Neuronal stem cell (in vitro differentiated cells): ENCODE measurements at regions not wholly inside any gene's neighbourhood (a gene's known extent, or its start where the extent isn't known, plus 50 kb on each side); places are given as distances from the start of the nearest gene placed in this dataset.
A peak's percentile ranks its signal among the peaks of the same experiment; 100 is the strongest.

Experiments used
- DNase-seq: peaks from one replicate; pipeline ENCODE4 v3.0.0-alpha.2; 2013; ENCODE audit warnings: low spot score
- H2AFZ ChIP-seq: one replicate; pipeline ENCODE4 v1.6.1; 2013; ENCODE audit warnings: mild to moderate bottlenecking, low read length, inconsistent platforms
- H2AK5ac ChIP-seq: 2 replicates; pipeline ENCODE4 v1.6.1; 2013; ENCODE audit warnings: low read depth, mild to moderate bottlenecking, inconsistent platforms, low read length, moderate library complexity, mixed read lengths
- H2BK120ac ChIP-seq: 2 replicates; pipeline ENCODE4 v1.6.1; 2013; ENCODE audit warnings: low read depth, mild to moderate bottlenecking, inconsistent platforms, low read length, moderate library complexity, mixed read lengths
- H2BK12ac ChIP-seq: one replicate; pipeline ENCODE4 v1.6.1; 2013; ENCODE audit warnings: low read length, inconsistent platforms
- H2BK15ac ChIP-seq: 2 replicates; pipeline ENCODE4 v1.6.1; 2013; ENCODE audit warnings: mild to moderate bottlenecking, low read length, inconsistent platforms, mixed read lengths
- H2BK5ac ChIP-seq: one replicate; pipeline ENCODE4 v1.6.1; 2013; ENCODE audit warnings: inconsistent platforms, mild to moderate bottlenecking, low read length, moderate library complexity
- H3K14ac ChIP-seq: one replicate; pipeline ENCODE4 v1.6.1; 2013; ENCODE audit warnings: low read length, inconsistent platforms
- H3K18ac ChIP-seq: 2 replicates; pipeline ENCODE4 v1.6.1; 2013; ENCODE audit warnings: low read length, inconsistent platforms
- H3K23ac ChIP-seq: 2 replicates; pipeline ENCODE4 v1.6.1; 2013; ENCODE audit warnings: low read depth, mild to moderate bottlenecking, mixed read lengths, low read length, inconsistent platforms; ENCODE audit not compliant: poor library complexity
- H3K27ac ChIP-seq: replicated peaks from 3 replicates; pipeline ENCODE4 v1.5.1; 2013; ENCODE audit warnings: low read length, inconsistent platforms
- H3K27me3 ChIP-seq, 3 experiments: 2 replicates each; pipeline ENCODE4 v1.6.1; 2013; ENCODE audit warnings: low read length in 3 of 3, mild to moderate bottlenecking in 2 of 3, inconsistent platforms in 1 of 3, low read depth in 1 of 3, mixed read lengths in 1 of 3, moderate library complexity in 1 of 3; ENCODE audit not compliant: control insufficient read depth in 3 of 3, insufficient read depth in 3 of 3
- H3K36me3 ChIP-seq, 2 donors: replicated peaks in 1 of 2; 2 replicates each; pipeline ENCODE4 v1.6.1; 2013; ENCODE audit warnings: low read length in 2 of 2; ENCODE audit not compliant: control insufficient read depth in 2 of 2, insufficient read depth in 2 of 2
- H3K4ac ChIP-seq: 2 replicates; pipeline ENCODE4 v1.6.1; 2013; ENCODE audit warnings: inconsistent platforms, mild to moderate bottlenecking, low read length, moderate library complexity
- H3K4me1 ChIP-seq, 2 donors: 1 replicate in 1 of 2; 2 replicates in 1 of 2; pipeline ENCODE4 v1.6.1; 2013; ENCODE audit warnings: low read length in 2 of 2, low read depth in 1 of 2; ENCODE audit not compliant: control insufficient read depth in 2 of 2, insufficient read depth in 1 of 2
- H3K4me2 ChIP-seq: one replicate; pipeline ENCODE4 v1.6.1; 2013; ENCODE audit warnings: mild to moderate bottlenecking, low read length, inconsistent platforms; ENCODE audit not compliant: insufficient read depth, poor library complexity, severe bottlenecking
- H3K4me3 ChIP-seq, 2 donors: 2 replicates each; pipeline ENCODE4 v1.5.1; 2013; ENCODE audit warnings: low read length in 2 of 2, mild to moderate bottlenecking in 2 of 2, inconsistent platforms in 1 of 2, moderate library complexity in 1 of 2
- H3K79me1 ChIP-seq: one replicate; pipeline ENCODE4 v1.6.1; 2013; ENCODE audit warnings: low read depth, mild to moderate bottlenecking, inconsistent platforms, low read length, moderate library complexity
- H3K9ac ChIP-seq: one replicate; pipeline ENCODE4 v1.6.1; 2013; ENCODE audit warnings: mild to moderate bottlenecking, low read depth, low read length, inconsistent platforms; ENCODE audit not compliant: poor library complexity
- H3K9me3 ChIP-seq, 2 donors: replicated peaks in 1 of 2; 2 replicates each; pipeline versions ENCODE3 to v1.6.1; 2013; ENCODE audit warnings: low read length in 2 of 2, mild to moderate bottlenecking in 2 of 2, inconsistent platforms in 1 of 2, low read depth in 1 of 2, mixed read lengths in 1 of 2, moderate library complexity in 1 of 2; ENCODE audit not compliant: control insufficient read depth in 2 of 2, insufficient read depth in 1 of 2
- H4K8ac ChIP-seq: one replicate; pipeline ENCODE4 v1.6.1; 2013; ENCODE audit warnings: low read depth, mild to moderate bottlenecking, inconsistent platforms, low read length, moderate library complexity
- H4K91ac ChIP-seq: one replicate; pipeline ENCODE4 v1.6.1; 2013; ENCODE audit warnings: low read length, low read depth, mild to moderate bottlenecking, inconsistent platforms; ENCODE audit not compliant: poor library complexity
- WGBS, 2 donors: extraction: QIAGEN DNeasy Blood & Tissue Kit; methylation state at CpG; one replicate each; pipeline ENCODE4 v1.1.7; 2013; ENCODE audit warnings: missing lambda C conversion rate in 2 of 2, mixed read lengths in 1 of 2; ENCODE audit not compliant: insufficient read length in 2 of 2, insufficient replicate concordance in 1 of 2; ENCODE audit errors: extremely low coverage in 2 of 2; 5-methylcytosine and 5-hydroxymethylcytosine counted together

DNA sequence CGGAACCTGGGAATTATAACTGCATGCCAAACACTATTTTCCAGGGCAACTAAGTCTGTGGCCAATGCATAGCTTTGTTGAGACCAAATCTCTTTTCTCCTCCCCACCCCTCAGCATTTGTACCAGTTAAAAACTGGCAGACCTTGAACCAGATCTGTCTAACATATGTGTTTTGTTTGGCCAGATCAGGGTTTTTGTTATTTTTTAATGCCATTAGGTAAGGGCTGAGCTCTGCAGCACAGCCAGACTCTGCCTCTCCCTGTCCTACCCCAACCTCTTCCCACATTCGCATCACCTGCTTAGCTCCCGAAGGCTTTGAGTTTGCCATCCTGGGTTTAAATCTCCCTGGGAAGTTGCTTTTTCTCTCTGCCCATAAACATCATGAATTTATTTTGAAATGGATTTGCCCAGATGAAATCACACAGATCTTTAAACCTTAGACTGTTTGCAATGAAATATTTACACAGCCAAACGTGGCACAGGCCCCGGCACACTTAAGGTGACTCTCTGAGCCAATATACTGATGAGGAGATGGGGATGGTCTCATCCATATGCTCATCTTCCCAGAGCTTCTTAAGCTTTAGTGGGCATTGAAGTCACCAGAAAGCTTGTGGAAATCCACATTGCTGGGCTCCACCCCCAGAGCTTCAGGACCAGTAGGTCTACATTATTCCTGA, 54.0 kb upstream of the ALDH1B1 start:
- Histone ChIP-seq H3K9me3 (no peaks in the 10 kb centered on the region), H2BK120ac (no peak overlapping the region), H3K27me3 (peaks cover 0 to 13% (median 0%) of the 10 kb centered on the region in 3 experiments), H4K8ac (no peak overlapping the region), H3K4me1 (peaks cover 3% of the 10 kb centered on the region in 2 donors), H3K18ac (no peak overlapping the region), H3K4me3 (no peak overlapping the region), H3K4ac (no peak overlapping the region), H3K23ac (no peak overlapping the region), H3K79me1 (no peaks in the 10 kb centered on the region), H3K14ac (no peak overlapping the region), H3K27ac (no peak overlapping the region), H3K9ac (no peak overlapping the region), H2AK5ac (no peak overlapping the region), H3K4me2 (no peak overlapping the region), H2BK5ac (no peak overlapping the region), H3K36me3 (no peaks in the 10 kb centered on the region), H2AFZ (no peak overlapping the region), H2BK15ac (no peak overlapping the region), H4K91ac (no peak overlapping the region), H2BK12ac (no peak overlapping the region)
- no peak for DNase-seq
- WGBS, 2 donors, result no CpG with 5 or more reads among the region's 5 CpGs

DNA sequence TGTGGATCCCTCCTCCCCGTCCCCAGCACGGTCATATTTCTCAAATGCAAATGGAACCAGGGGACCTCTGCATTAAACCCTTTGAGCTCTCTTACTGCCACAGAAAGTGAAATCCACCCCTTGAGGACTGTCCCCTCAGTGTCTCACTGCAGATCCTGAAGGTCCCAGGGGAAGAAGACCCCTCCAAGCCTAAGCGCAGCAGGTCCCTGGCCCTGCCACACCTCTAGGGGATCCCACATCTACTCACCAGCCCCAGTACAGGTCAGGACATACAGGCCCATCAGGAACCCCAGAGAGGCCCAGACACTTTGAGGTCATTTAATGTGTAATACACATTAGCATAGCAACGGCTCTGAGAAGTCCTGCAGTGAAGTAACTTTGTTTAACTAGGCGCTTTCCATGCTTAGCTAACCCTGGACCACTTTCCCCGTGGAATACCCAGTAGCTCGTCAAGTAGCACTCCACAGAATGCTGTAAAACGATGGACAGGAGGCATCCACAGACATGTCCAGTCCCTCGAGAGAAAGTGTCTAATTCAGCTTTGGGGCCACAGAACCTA, 54.7 kb upstream of the ALDH1B1 start:
- no peak overlapping the region for H3K23ac ChIP-seq
- no peak overlapping the region for H4K8ac ChIP-seq
- no peak overlapping the region for H3K4me2 ChIP-seq
- H2BK12ac ChIP-seq, result no peak overlapping the region
- peak overlapping the region; percentile 3 for H2BK5ac ChIP-seq
- H2BK15ac ChIP-seq, result no peak overlapping the region
- H3K79me1 ChIP-seq, result no peaks in the 10 kb centered on the region
- H4K91ac ChIP-seq, result no peak overlapping the region
- H3K27ac ChIP-seq, result no peak overlapping the region
- H3K9ac ChIP-seq, result no peak overlapping the region
- H2BK120ac ChIP-seq, result no peak overlapping the region
- H2AK5ac ChIP-seq, result no peak overlapping the region
- no peak overlapping the region for H3K4ac ChIP-seq
- H3K14ac ChIP-seq, result no peak overlapping the region
- no CpG with 5 or more reads among the region's 9 CpGs for WGBS, 2 donors
- peaks cover 3% of the 10 kb centered on the region in 2 donors for H3K4me1 ChIP-seq
- no peak for DNase-seq
- peaks cover 0 to 13% (median 0%) of the 10 kb centered on the region in 3 experiments for H3K27me3 ChIP-seq
- no peak overlapping the region for H3K18ac ChIP-seq
- H3K9me3 ChIP-seq, result no peaks in the 10 kb centered on the region
- no peaks in the 10 kb centered on the region for H3K36me3 ChIP-seq
- H2AFZ ChIP-seq, result no peak overlapping the region
- H3K4me3 ChIP-seq, result no peak overlapping the region

DNA sequence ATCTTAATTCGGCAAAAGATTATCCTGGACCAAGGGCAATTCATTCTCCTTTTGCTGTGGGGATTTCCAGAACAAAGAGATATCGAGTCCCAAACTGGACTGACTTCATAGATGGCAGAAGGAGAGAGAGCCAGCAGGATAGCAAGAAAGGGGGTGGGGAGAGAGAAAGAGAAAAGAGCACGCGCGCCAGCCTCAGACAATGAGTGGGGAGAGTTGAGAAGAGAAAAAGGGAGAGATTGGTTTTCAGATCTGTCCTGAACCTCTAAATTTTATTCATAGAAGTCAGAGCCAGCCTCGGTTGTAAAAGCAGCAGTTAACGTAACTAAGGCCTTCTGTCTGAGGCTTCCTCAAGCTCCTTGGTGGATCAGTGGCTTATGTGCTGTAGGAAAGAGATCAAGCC, 55.3 kb upstream of the ALDH1B1 start:
- Histone ChIP-seq H3K18ac (no peak overlapping the region), H3K4me1 (peaks cover 3% of the 10 kb centered on the region in 2 donors), H3K9ac (no peak overlapping the region), H3K4ac (no peak overlapping the region), H3K27me3 (peaks cover 0 to 9% (median 0%) of the 10 kb centered on the region in 3 experiments), H2AFZ (peak overlapping the region; percentile 60), H2BK15ac (no peak overlapping the region), H3K79me1 (no peaks in the 10 kb centered on the region), H3K4me3 (no peak overlapping the region), H2BK12ac (no peak overlapping the region), H3K36me3 (no peaks in the 10 kb centered on the region), H3K4me2 (no peak overlapping the region), H2BK120ac (no peak overlapping the region), H3K14ac (no peak overlapping the region), H3K9me3 (no peaks in the 10 kb centered on the region), H3K27ac (no peak overlapping the region), H2AK5ac (no peak overlapping the region), H4K91ac (no peak overlapping the region), H4K8ac (no peak overlapping the region), H3K23ac (no peak overlapping the region), H2BK5ac (no peak overlapping the region)
- WGBS, 2 donors, result no CpG with 5 or more reads among the region's 7 CpGs
- DNase-seq, result no peak

DNA sequence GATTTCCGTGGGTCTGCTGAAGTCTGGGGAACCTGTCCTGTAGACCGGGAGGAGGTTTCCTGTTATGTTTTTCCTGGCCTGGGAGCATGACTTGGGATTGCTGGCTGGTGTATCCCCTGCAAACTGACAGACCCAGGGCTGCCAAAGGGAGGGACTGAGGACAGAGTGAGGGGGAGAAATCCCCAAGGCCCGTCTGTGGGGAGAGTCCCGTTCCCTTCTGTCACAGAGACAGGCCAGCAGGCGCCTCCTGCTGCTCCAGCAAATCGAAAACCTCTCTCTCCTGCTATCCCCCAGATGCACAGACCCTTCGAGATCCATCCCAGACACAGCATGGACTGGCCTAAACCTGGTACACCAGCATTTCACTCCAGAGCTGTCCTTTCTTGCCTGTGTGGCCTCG, 56.2 kb upstream of the ALDH1B1 start:
- no peaks in the 10 kb centered on the region for H3K9me3 ChIP-seq
- no CpG with 5 or more reads among the region's 8 CpGs for WGBS, 2 donors
- DNase-seq, result no peak

More for the DNA sequence above, 56.2 kb upstream of the ALDH1B1 start:
- H2BK5ac ChIP-seq, result no peak overlapping the region
- no peak overlapping the region for H3K4me3 ChIP-seq
- H4K91ac ChIP-seq, result no peak overlapping the region
- no peak overlapping the region for H2AK5ac ChIP-seq
- H2BK15ac ChIP-seq, result no peak overlapping the region
- no peak overlapping the region for H3K27ac ChIP-seq
- peaks cover 0 to 9% (median 0%) of the 10 kb centered on the region in 3 experiments for H3K27me3 ChIP-seq
- no peak overlapping the region for H3K4me2 ChIP-seq
- no peak overlapping the region for H3K18ac ChIP-seq
- H2AFZ ChIP-seq, result peak overlapping the region; percentile 9
- H3K4ac ChIP-seq, result no peak overlapping the region
- H4K8ac ChIP-seq, result no peak overlapping the region
- H2BK12ac ChIP-seq, result no peak overlapping the region
- H3K79me1 ChIP-seq, result no peaks in the 10 kb centered on the region
- H3K14ac ChIP-seq, result no peak overlapping the region
- H3K9ac ChIP-seq, result no peak overlapping the region
- no peaks in the 10 kb centered on the region for H3K36me3 ChIP-seq
- peaks cover 3% of the 10 kb centered on the region in 2 donors for H3K4me1 ChIP-seq
- H2BK120ac ChIP-seq, result no peak overlapping the region
- H3K23ac ChIP-seq, result no peak overlapping the region
